Type B pancreatic cell (in vitro differentiated cells): ENCODE measurements at regions not wholly inside any gene's neighbourhood (a gene's known extent, or its start where the extent isn't known, plus 50 kb on each side); places are given as distances from the start of the nearest gene placed in this dataset.

ENCODE experiments used
- DNase-seq: peaks from one replicate; pipeline ENCODE4 v3.0.0; 2021; ENCODE audit warnings: mixed read lengths; ENCODE audit not compliant: unreplicated experiment; ENCODE audit errors: extremely low spot score
- H3K27ac Mint-ChIP-seq: 2 replicates; pipeline ENCODE4 v1.8.0; 2021; ENCODE audit warnings: mild to moderate bottlenecking, mixed read lengths
- H3K27me3 Mint-ChIP-seq: 2 replicates; pipeline ENCODE4 v1.8.0; 2021; ENCODE audit warnings: mixed read lengths
- H3K36me3 Mint-ChIP-seq: 2 replicates; pipeline ENCODE4 v1.8.0; 2021; ENCODE audit warnings: mixed read lengths
- H3K4me1 Mint-ChIP-seq: one replicate; pipeline ENCODE4 v1.8.0; 2021; ENCODE audit warnings: mixed read lengths; ENCODE audit not compliant: unreplicated experiment
- H3K4me3 Mint-ChIP-seq: 2 replicates; pipeline ENCODE4 v1.8.0; 2021; ENCODE audit warnings: mild to moderate bottlenecking, mixed read lengths
- H3K9me3 Mint-ChIP-seq: 2 replicates; pipeline ENCODE4 v1.8.0; 2021; ENCODE audit warnings: mixed read lengths
- TF ChIP-seq, protein P1 (sequence below): fragments of 200-600 bp; sonication (generic); conservative IDR thresholded peaks from 2 replicates; pipeline ENCODE4 v1.5.0; 2021; ENCODE audit warnings: antibody characterized with exemption, mild to moderate bottlenecking

DNA sequence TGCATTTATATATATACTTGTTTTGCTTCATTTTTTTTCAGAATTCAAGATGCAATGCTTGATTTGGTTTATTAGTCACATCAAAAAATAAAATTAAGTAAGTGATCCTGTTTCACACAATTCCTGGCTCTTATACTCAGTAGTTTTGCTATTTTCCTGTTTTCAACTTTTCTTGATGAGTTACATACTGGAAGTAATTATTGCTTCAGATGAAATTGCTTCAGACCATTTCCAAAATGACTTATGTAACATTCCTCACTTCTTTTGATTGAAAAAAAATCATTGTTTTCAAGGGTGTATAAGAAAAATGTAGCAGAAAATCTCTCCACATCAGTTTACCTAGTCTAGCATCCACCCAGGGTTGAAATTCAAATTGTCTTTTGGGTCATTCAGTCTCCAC is 65.0 kb downstream of the RGS2 start:
- no peak overlapping the region for H3K27ac Mint-ChIP-seq
- DNase-seq, result no peak
- no peaks in the 10 kb centered on the region for H3K9me3 Mint-ChIP-seq
- TF ChIP-seq, protein P1, sequence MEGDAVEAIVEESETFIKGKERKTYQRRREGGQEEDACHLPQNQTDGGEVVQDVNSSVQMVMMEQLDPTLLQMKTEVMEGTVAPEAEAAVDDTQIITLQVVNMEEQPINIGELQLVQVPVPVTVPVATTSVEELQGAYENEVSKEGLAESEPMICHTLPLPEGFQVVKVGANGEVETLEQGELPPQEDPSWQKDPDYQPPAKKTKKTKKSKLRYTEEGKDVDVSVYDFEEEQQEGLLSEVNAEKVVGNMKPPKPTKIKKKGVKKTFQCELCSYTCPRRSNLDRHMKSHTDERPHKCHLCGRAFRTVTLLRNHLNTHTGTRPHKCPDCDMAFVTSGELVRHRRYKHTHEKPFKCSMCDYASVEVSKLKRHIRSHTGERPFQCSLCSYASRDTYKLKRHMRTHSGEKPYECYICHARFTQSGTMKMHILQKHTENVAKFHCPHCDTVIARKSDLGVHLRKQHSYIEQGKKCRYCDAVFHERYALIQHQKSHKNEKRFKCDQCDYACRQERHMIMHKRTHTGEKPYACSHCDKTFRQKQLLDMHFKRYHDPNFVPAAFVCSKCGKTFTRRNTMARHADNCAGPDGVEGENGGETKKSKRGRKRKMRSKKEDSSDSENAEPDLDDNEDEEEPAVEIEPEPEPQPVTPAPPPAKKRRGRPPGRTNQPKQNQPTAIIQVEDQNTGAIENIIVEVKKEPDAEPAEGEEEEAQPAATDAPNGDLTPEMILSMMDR, result no peak
- H3K4me1 Mint-ChIP-seq, result no peaks in the 10 kb centered on the region
- H3K4me3 Mint-ChIP-seq, result no peak overlapping the region
- H3K36me3 Mint-ChIP-seq, result no peaks in the 10 kb centered on the region
- peaks cover 3% of the 10 kb centered on the region for H3K27me3 Mint-ChIP-seq

DNA sequence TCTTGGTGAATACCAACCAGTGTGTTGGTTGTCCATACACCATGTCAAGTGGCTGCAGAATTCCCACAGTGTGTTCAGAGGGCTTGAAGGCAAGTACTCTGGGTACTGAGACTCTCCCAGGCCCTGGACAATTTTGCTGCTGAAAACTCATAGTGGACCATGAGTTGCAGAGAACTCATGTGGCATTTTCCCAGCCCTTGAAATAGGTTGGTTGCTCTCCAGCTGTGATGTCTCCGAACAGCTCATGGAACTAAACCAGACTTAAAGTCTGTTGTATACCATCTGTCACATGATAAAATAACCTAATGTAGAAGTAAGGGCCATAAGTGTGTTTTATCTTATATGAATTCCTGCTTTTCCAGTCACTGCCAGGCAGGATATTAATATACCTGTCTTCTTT is 67.8 kb downstream of the RGS2 start:
- DNase-seq, result no peak
- Mint-ChIP-seq H3K9me3 (no peaks in the 10 kb centered on the region), H3K27ac (no peak overlapping the region), H3K27me3 (no peaks in the 10 kb centered on the region), H3K4me1 (no peaks in the 10 kb centered on the region), H3K36me3 (no peaks in the 10 kb centered on the region), H3K4me3 (no peak overlapping the region)
- TF ChIP-seq, protein P1, result no peak

DNA sequence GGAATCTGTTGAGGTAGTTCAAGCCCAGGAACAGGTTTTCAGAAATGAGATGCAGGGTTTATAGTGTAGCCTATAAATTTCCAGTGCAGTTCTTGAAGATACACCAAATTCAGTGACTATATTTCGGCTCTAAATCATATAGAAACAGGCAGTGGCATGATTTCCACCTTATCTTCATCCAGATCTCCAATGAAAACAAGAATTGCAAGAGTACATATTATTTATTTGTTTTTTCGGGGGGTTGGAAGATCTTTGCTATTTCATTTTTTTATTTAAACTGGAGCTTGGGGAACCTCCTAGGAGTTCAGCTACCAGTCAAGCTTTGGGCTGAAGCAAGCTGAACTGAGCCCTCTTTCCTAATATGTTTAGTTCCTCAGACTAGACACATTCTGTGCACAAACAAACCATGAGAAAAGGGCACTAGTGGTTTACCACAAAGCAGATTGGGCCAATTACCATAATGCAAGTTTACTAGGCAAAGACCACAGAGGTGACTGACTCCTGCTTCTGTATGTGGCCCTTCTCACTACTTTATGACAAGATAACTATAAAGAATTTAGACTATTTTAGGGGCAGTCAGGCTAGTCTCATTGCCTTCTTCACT is 68.5 kb downstream of the RGS2 start:
- DNase-seq, result no peak
- Mint-ChIP-seq H3K36me3 (no peaks in the 10 kb centered on the region), H3K4me1 (no peaks in the 10 kb centered on the region), H3K27me3 (no peaks in the 10 kb centered on the region), H3K9me3 (no peaks in the 10 kb centered on the region), H3K27ac (no peak overlapping the region), H3K4me3 (no peak overlapping the region)
- TF ChIP-seq, protein P1, result no peak

DNA sequence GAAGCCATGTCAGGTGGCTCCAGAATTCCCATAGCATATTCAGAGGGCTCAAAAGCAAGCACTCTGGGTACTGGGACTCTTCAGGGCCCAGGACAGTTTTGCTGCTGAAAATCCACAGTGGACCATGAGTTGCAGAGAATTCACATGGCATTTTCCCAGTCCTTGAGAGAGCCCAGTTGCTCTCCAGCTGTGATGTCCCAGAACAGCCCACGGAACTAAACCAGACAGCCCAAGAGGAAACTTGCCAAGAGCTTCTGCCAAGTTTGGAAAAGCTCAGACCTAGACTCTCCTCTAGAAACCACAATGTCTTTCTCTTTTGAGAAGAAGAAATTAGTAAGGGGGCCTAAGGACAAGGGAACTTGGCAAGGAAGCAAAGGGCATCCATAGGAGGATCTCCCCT is 69.4 kb downstream of the RGS2 start:
- no peak for DNase-seq
- H3K4me3 Mint-ChIP-seq, result no peak overlapping the region
- no peaks in the 10 kb centered on the region for H3K27me3 Mint-ChIP-seq
- no peaks in the 10 kb centered on the region for H3K4me1 Mint-ChIP-seq
- TF ChIP-seq, protein P1, result no peak
- no peaks in the 10 kb centered on the region for H3K36me3 Mint-ChIP-seq
- no peak overlapping the region for H3K27ac Mint-ChIP-seq
- H3K9me3 Mint-ChIP-seq, result no peaks in the 10 kb centered on the region

DNA sequence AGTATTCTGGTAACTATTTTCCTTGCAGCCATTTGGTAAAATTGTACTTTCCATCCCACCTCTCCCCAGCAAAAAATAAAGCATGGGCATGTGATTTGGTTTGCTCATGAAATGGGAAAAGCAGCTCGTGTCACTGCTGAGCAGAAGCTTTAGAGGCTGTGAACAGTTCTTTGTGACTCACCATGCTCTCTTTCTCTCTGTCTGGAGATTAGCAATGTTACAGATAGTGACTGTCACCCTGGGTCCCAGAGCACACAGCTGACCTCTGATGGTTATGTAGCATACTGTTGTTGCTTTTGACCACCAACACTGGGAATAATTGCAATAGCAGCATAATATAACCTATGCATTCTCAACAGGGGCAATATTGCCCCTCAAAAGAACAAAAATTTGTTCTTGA is 70.6 kb downstream of the RGS2 start:
- Mint-ChIP-seq H3K4me1 (no peaks in the 10 kb centered on the region), H3K9me3 (no peaks in the 10 kb centered on the region), H3K27ac (no peak overlapping the region), H3K36me3 (no peaks in the 10 kb centered on the region), H3K4me3 (no peak overlapping the region), H3K27me3 (no peaks in the 10 kb centered on the region)
- no peak for DNase-seq
- TF ChIP-seq, protein P1, result no peak

DNA sequence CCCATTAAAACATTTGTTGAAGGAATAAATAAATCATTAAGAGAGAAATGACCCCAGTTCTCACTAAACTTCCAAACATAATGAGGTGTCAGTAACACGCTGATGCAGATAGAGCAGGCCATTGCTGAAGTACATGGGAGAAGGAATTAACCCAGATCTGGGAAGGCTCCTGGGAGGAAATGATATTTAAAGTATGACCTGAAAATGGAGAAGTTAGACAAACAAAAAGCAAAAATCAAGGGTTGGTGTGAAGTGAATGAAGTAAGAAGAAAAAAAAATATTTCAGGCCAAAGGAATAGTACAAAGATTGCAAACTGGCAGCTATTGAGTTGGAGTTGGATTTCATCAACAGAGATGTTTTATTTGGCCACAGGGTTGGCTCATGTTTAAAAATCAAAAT is 71.4 kb downstream of the RGS2 start:
- H3K4me3 Mint-ChIP-seq, result no peak overlapping the region
- H3K4me1 Mint-ChIP-seq, result no peaks in the 10 kb centered on the region
- H3K27ac Mint-ChIP-seq, result no peak overlapping the region
- H3K36me3 Mint-ChIP-seq, result no peaks in the 10 kb centered on the region
- no peaks in the 10 kb centered on the region for H3K27me3 Mint-ChIP-seq
- DNase-seq, result no peak
- no peaks in the 10 kb centered on the region for H3K9me3 Mint-ChIP-seq
- TF ChIP-seq, protein P1, result no peak
